Lower lobe of right lung (tissue), 2 donors: ENCODE measurements at regions not wholly inside any gene's neighbourhood (a gene's known extent, or its start where the extent isn't known, plus 50 kb on each side); places are given as distances from the start of the nearest gene placed in this dataset.
"Not testable (repeated sequence)": the region's sequence is repeated elsewhere in the genome, so short reads cannot be mapped to it uniquely, and the experiment has no call there.

Experiments used
- ATAC-seq, 2 donors: fragments of 200-7000 bp; cut with Tn5 transposase; one replicate each; pipeline ENCODE4 v1.9.1; 2020 to 2022; ENCODE audit warnings: mild to moderate bottlenecking in 2 of 2, moderate library complexity in 2 of 2
- DNase-seq: peaks from one replicate; pipeline ENCODE4 v3.0.0-alpha.2; 2020
- H3K27ac ChIP-seq: fragments of 200-600 bp; one replicate; pipeline ENCODE4 v1.8.0; 2022
- H3K27me3 ChIP-seq: fragments of 200-600 bp; one replicate; pipeline ENCODE4 v1.8.0; 2022; ENCODE audit warnings: low read depth
- H3K36me3 ChIP-seq: fragments of 200-600 bp; one replicate; pipeline ENCODE4 v1.8.0; 2022; ENCODE audit warnings: mild to moderate bottlenecking
- H3K4me1 ChIP-seq: fragments of 200-600 bp; one replicate; pipeline ENCODE4 v1.8.0; 2022
- H3K4me3 ChIP-seq: fragments of 200-600 bp; one replicate; pipeline ENCODE4 v1.8.0; 2022; ENCODE audit warnings: mild to moderate bottlenecking
- H3K9me3 ChIP-seq: fragments of 200-600 bp; one replicate; pipeline ENCODE4 v1.8.0; 2022
- CTCF ChIP-seq: fragments of 200-600 bp; IDR thresholded peaks from one replicate; pipeline ENCODE4 v1.8.0; 2022; ENCODE audit warnings: antibody characterized with exemption, mild to moderate bottlenecking
- intact Hi-C: fragments of 100-400 bp; cut with DNase I; formaldehyde crosslinking; loops from one replicate; pipeline ENCODE4 v1.11.0; 2022
- donor health status: DM: no; HTN: yes; CAD: no; lungs with severe emphysema.

- intact Hi-C loops: no loop called here
- DNase-seq (no peak), ATAC-seq (no peak)
- Histone ChIP-seq H3K9me3 (no peaks in the 10 kb centered on the region), H3K27me3 (no peaks in the 10 kb centered on the region), H3K36me3 (no peaks in the 10 kb centered on the region), H3K4me1 (no peaks in the 10 kb centered on the region), H3K4me3 (no peak overlapping the region), H3K27ac (no peak overlapping the region)
- TF ChIP-seq CTCF: no peak
Observed at GRCh38 chr5:111922344-111922743, 165.3 kb upstream of the NREP start.

GRCh38 chr5:111921691-111922090, 164.7 kb upstream of the NREP start:
- ATAC-seq, H3K36me3 ChIP-seq, intact Hi-C loops, H3K27ac ChIP-seq, H3K27me3 ChIP-seq, DNase-seq, H3K4me3 ChIP-seq, H3K4me1 ChIP-seq, H3K9me3 ChIP-seq: not testable (repeated sequence)

- Histone ChIP-seq H3K27ac (no peak overlapping the region), H3K27me3 (no peaks in the 10 kb centered on the region), H3K36me3 (no peaks in the 10 kb centered on the region), H3K4me1 (no peaks in the 10 kb centered on the region), H3K4me3 (no peak overlapping the region), H3K9me3 (no peaks in the 10 kb centered on the region)
- TF ChIP-seq CTCF: no peak
- DNase-seq (no peak), ATAC-seq (no peak)
- intact Hi-C loops: no loop called here
Observed at GRCh38 chr5:111914966-111915636, 158.1 kb upstream of the NREP start.

GRCh38 chr5:111902436-111902835, 145.4 kb upstream of the NREP start:
- no peaks in the 10 kb centered on the region for H3K36me3 ChIP-seq
- DNase-seq (no peak), ATAC-seq (no peak)
- intact Hi-C loops: no loop called here
- no peaks in the 10 kb centered on the region for H3K9me3 ChIP-seq
- no peak for TF ChIP-seq CTCF
- no peak overlapping the region for H3K27ac ChIP-seq
- H3K4me1 ChIP-seq: no peaks in the 10 kb centered on the region
- H3K27me3 ChIP-seq: no peaks in the 10 kb centered on the region
- H3K4me3 ChIP-seq: no peak overlapping the region

GRCh38 chr5:111901296-111901695, 144.3 kb upstream of the NREP start:
- no peak for TF ChIP-seq CTCF
- Histone ChIP-seq H3K4me1 (no peaks in the 10 kb centered on the region), H3K27ac (no peak overlapping the region), H3K36me3 (no peaks in the 10 kb centered on the region), H3K4me3 (no peak overlapping the region), H3K9me3 (no peaks in the 10 kb centered on the region), H3K27me3 (no peaks in the 10 kb centered on the region)
- intact Hi-C loops: no loop called here
- DNase-seq (no peak), ATAC-seq (no peak)

GRCh38 chr5:111892949-111893348, 136.0 kb upstream of the NREP start:
- Histone ChIP-seq H3K27ac (no peak overlapping the region), H3K27me3 (no peaks in the 10 kb centered on the region), H3K9me3 (peaks cover 8% of the 10 kb centered on the region), H3K4me1 (no peaks in the 10 kb centered on the region), H3K36me3 (no peaks in the 10 kb centered on the region), H3K4me3 (no peak overlapping the region)
- DNase-seq (no peak), ATAC-seq (no peak)
- no peak for TF ChIP-seq CTCF
- intact Hi-C loops: no loop called here
